Activated CD8-positive, alpha-beta T cell treated with anti-CD3 and anti-CD28 coated beads, Interleukin-2, amount 10 ng/mL, durations not matched to agents 7 days and 5 days (primary cell): ENCODE measurements at regions not wholly inside any gene's neighbourhood (a gene's known extent, or its start where the extent isn't known, plus 50 kb on each side); places are given as distances from the start of the nearest gene placed in this dataset.

Source experiments
- ATAC-seq: fragments of 150-1000 bp; cut with Tn5 transposase; one replicate; pipeline ENCODE4 v1.10.0; 2021; ENCODE audit warnings: moderate library complexity
- CTCF ChIA-PET: fragments of 350-600 bp; sonication (Branson Sonifier 250); formaldehyde crosslinking; loops from one replicate; lab custom pipeline; 2021; ENCODE audit warnings: antibody characterized with exemption; lab: Charles Lee
- POLR2A ChIA-PET: fragments of 350-600 bp; sonication (Branson Sonifier 250); formaldehyde crosslinking; loops from one replicate; lab custom pipeline; 2021; ENCODE audit warnings: antibody characterized with exemption; lab: Charles Lee
- DNase-seq: peaks from one replicate; pipeline ENCODE4 v3.0.0-alpha.2; 2020
- H3K27ac Mint-ChIP-seq: one replicate; pipeline ENCODE4 v1.8.0; 2021; ENCODE audit warnings: mild to moderate bottlenecking, mixed read lengths
- H3K27me3 Mint-ChIP-seq: one replicate; pipeline ENCODE4 v1.8.0; 2021; ENCODE audit warnings: low read depth, mixed read lengths
- H3K36me3 Mint-ChIP-seq: one replicate; pipeline ENCODE4 v1.8.0; 2021; ENCODE audit warnings: low read depth, mixed read lengths
- H3K4me1 Mint-ChIP-seq: one replicate; pipeline ENCODE4 v1.8.0; 2021; ENCODE audit warnings: low read depth, mixed read lengths
- H3K4me3 Mint-ChIP-seq: one replicate; pipeline ENCODE4 v1.8.0; 2021; ENCODE audit warnings: mild to moderate bottlenecking, mixed read lengths
- H3K9me3 Mint-ChIP-seq: one replicate; pipeline ENCODE4 v1.8.0; 2022; ENCODE audit warnings: mixed read lengths; ENCODE audit not compliant: insufficient read depth

GRCh38 chr20:11235058-11235457 is 561.3 kb upstream of the JAG1 start:
- Mint-ChIP-seq H3K4me3 (no peak overlapping the region), H3K27ac (no peak overlapping the region), H3K36me3 (no peaks in the 10 kb centered on the region), H3K4me1 (no peaks in the 10 kb centered on the region), H3K27me3 (no peaks in the 10 kb centered on the region), H3K9me3 (no peaks in the 10 kb centered on the region)
- no peak for DNase-seq
- no peak for ATAC-seq
- CTCF ChIA-PET = no interaction called here
- POLR2A ChIA-PET = no interaction called here

GRCh38 chr20:11242320-11242719 is 568.5 kb upstream of the JAG1 start:
- ChIA-PET POLR2A (no interaction called here), CTCF (no interaction called here)
- H3K27ac Mint-ChIP-seq = no peak overlapping the region
- H3K36me3 Mint-ChIP-seq = no peaks in the 10 kb centered on the region
- no peaks in the 10 kb centered on the region for H3K27me3 Mint-ChIP-seq
- no peaks in the 10 kb centered on the region for H3K9me3 Mint-ChIP-seq
- DNase-seq (no peak), ATAC-seq (no peak)
- no peak overlapping the region for H3K4me3 Mint-ChIP-seq
- H3K4me1 Mint-ChIP-seq = no peaks in the 10 kb centered on the region

- no peak overlapping the region for H3K27ac Mint-ChIP-seq
- no peaks in the 10 kb centered on the region for H3K27me3 Mint-ChIP-seq
These were observed 571.6 kb upstream of the JAG1 start for GRCh38 chr20:11245431-11245830.

GRCh38 chr20:11246251-11246775 is 572.5 kb upstream of the JAG1 start:
- POLR2A ChIA-PET = no interaction called here
- H3K9me3 Mint-ChIP-seq = no peaks in the 10 kb centered on the region
- no peaks in the 10 kb centered on the region for H3K4me1 Mint-ChIP-seq
- no peak overlapping the region for H3K27ac Mint-ChIP-seq
- CTCF ChIA-PET = no interaction called here
- no peak for ATAC-seq
- no peaks in the 10 kb centered on the region for H3K27me3 Mint-ChIP-seq
- no peak overlapping the region for H3K4me3 Mint-ChIP-seq
- no peaks in the 10 kb centered on the region for H3K36me3 Mint-ChIP-seq
- no peak for DNase-seq

More at GRCh38 chr20:11245431-11245830, 571.6 kb upstream of the JAG1 start:
- H3K4me1 Mint-ChIP-seq = no peaks in the 10 kb centered on the region
- no peak overlapping the region for H3K4me3 Mint-ChIP-seq
- ATAC-seq (no peak), DNase-seq (no peak)
- ChIA-PET CTCF (no interaction called here), POLR2A (no interaction called here)
- no peaks in the 10 kb centered on the region for H3K9me3 Mint-ChIP-seq
- H3K36me3 Mint-ChIP-seq = no peaks in the 10 kb centered on the region

- POLR2A ChIA-PET = no interaction called here
- DNase-seq (no peak), ATAC-seq (no peak)
- Mint-ChIP-seq H3K9me3 (no peaks in the 10 kb centered on the region), H3K4me3 (no peak overlapping the region), H3K27me3 (no peaks in the 10 kb centered on the region), H3K4me1 (no peaks in the 10 kb centered on the region), H3K27ac (no peak overlapping the region), H3K36me3 (no peaks in the 10 kb centered on the region)
- CTCF ChIA-PET = no interaction called here
These were observed 573.5 kb upstream of the JAG1 start for GRCh38 chr20:11247046-11248010.

- ChIA-PET CTCF (no interaction called here), POLR2A (no interaction called here)
- no peak for DNase-seq
- ATAC-seq = no peak
- Mint-ChIP-seq H3K36me3 (no peaks in the 10 kb centered on the region), H3K9me3 (no peaks in the 10 kb centered on the region), H3K4me3 (no peak overlapping the region), H3K4me1 (no peaks in the 10 kb centered on the region), H3K27ac (no peak overlapping the region), H3K27me3 (no peaks in the 10 kb centered on the region)
These were observed 574.2 kb upstream of the JAG1 start for GRCh38 chr20:11248011-11248409.

GRCh38 chr20:11248687-11249638 is 575.2 kb upstream of the JAG1 start:
- DNase-seq = no peak
- Mint-ChIP-seq H3K36me3 (no peaks in the 10 kb centered on the region), H3K9me3 (no peaks in the 10 kb centered on the region), H3K27ac (no peak overlapping the region), H3K27me3 (no peaks in the 10 kb centered on the region), H3K4me1 (no peaks in the 10 kb centered on the region), H3K4me3 (no peak overlapping the region)
- ChIA-PET POLR2A (no interaction called here), CTCF (no interaction called here)
- ATAC-seq = no peak

GRCh38 chr20:11249683-11250082 is 575.9 kb upstream of the JAG1 start:
- POLR2A ChIA-PET = no interaction called here
- Mint-ChIP-seq H3K4me3 (no peak overlapping the region), H3K9me3 (no peaks in the 10 kb centered on the region), H3K27ac (no peak overlapping the region), H3K4me1 (no peaks in the 10 kb centered on the region), H3K36me3 (no peaks in the 10 kb centered on the region), H3K27me3 (no peaks in the 10 kb centered on the region)
- CTCF ChIA-PET = no interaction called here
- DNase-seq = no peak
- ATAC-seq = no peak

- H3K27ac Mint-ChIP-seq = no peak overlapping the region
- no peaks in the 10 kb centered on the region for H3K9me3 Mint-ChIP-seq
- no peaks in the 10 kb centered on the region for H3K4me1 Mint-ChIP-seq
- ATAC-seq (no peak), DNase-seq (no peak)
- POLR2A ChIA-PET = no interaction called here
- H3K4me3 Mint-ChIP-seq = no peak overlapping the region
- H3K36me3 Mint-ChIP-seq = no peaks in the 10 kb centered on the region
- H3K27me3 Mint-ChIP-seq = no peaks in the 10 kb centered on the region
- CTCF ChIA-PET = no interaction called here
These were observed 578.6 kb upstream of the JAG1 start for GRCh38 chr20:11252447-11252846.

- ChIA-PET CTCF (no interaction called here), POLR2A (no interaction called here)
- Mint-ChIP-seq H3K27me3 (no peaks in the 10 kb centered on the region), H3K9me3 (no peaks in the 10 kb centered on the region), H3K27ac (no peak overlapping the region), H3K4me3 (no peak overlapping the region), H3K4me1 (no peaks in the 10 kb centered on the region), H3K36me3 (no peaks in the 10 kb centered on the region)
- DNase-seq (no peak), ATAC-seq (no peak)
These were observed 581.7 kb upstream of the JAG1 start for GRCh38 chr20:11255455-11255854.

GRCh38 chr20:11255860-11256259 is 582.1 kb upstream of the JAG1 start:
- DNase-seq = no peak
- no peaks in the 10 kb centered on the region for H3K4me1 Mint-ChIP-seq
- no peak overlapping the region for H3K27ac Mint-ChIP-seq
- CTCF ChIA-PET = no interaction called here
- H3K9me3 Mint-ChIP-seq = no peaks in the 10 kb centered on the region
- H3K36me3 Mint-ChIP-seq = no peaks in the 10 kb centered on the region
- no peaks in the 10 kb centered on the region for H3K27me3 Mint-ChIP-seq
- H3K4me3 Mint-ChIP-seq = no peak overlapping the region
- POLR2A ChIA-PET = no interaction called here
- ATAC-seq = no peak

GRCh38 chr20:11260611-11261010 is 586.8 kb upstream of the JAG1 start:
- ATAC-seq = no peak
- POLR2A ChIA-PET = no interaction called here
- Mint-ChIP-seq H3K4me3 (no peak overlapping the region), H3K4me1 (no peaks in the 10 kb centered on the region), H3K9me3 (no peaks in the 10 kb centered on the region), H3K36me3 (no peaks in the 10 kb centered on the region), H3K27ac (no peak overlapping the region), H3K27me3 (no peaks in the 10 kb centered on the region)
- no peak for DNase-seq
- CTCF ChIA-PET = no interaction called here
